Suprapubic skin (tissue), 4 donors: ENCODE measurements at regions not wholly inside any gene's neighbourhood (a gene's known extent, or its start where the extent isn't known, plus 50 kb on each side); places are given as distances from the start of the nearest gene placed in this dataset.

Experiments used
- DNase-seq, 2 donors: peaks; one replicate each; pipeline ENCODE4 v3.0.0-alpha.2; 2019; ENCODE audit warnings: low spot score in 2 of 2
- H3K27ac ChIP-seq: fragments of 200-600 bp; sonication (generic); one replicate; pipeline ENCODE4 v1.5.1; 2019
- H3K27me3 ChIP-seq: fragments of 200-600 bp; sonication (generic); one replicate; pipeline ENCODE4 v1.5.1; 2019
- H3K36me3 ChIP-seq: fragments of 200-600 bp; sonication (generic); one replicate; pipeline ENCODE4 v1.5.1; 2019
- H3K4me1 ChIP-seq: fragments of 200-600 bp; sonication (generic); one replicate; pipeline ENCODE4 v1.5.1; 2019
- H3K4me3 ChIP-seq: fragments of 200-600 bp; sonication (generic); one replicate; pipeline ENCODE4 v1.5.1; 2019; ENCODE audit warnings: mild to moderate bottlenecking
- H3K9me3 ChIP-seq: fragments of 200-600 bp; sonication (generic); one replicate; pipeline ENCODE4 v1.5.1; 2019
- EP300 ChIP-seq: sonication (generic); formaldehyde crosslinking; IDR thresholded peaks from one replicate; pipeline ENCODE4 v1.6.1; 2017; ENCODE audit warnings: antibody characterized with exemption
- POLR2A ChIP-seq, 2 donors: fragments of 450-650 bp; IDR thresholded peaks; one replicate each; pipeline ENCODE4 v1.6.1; 2017; ENCODE audit warnings: antibody characterized with exemption in 2 of 2, mild to moderate bottlenecking in 2 of 2, moderate library complexity in 2 of 2
- POLR2AphosphoS5 ChIP-seq, 3 donors: sonication (generic); formaldehyde crosslinking; IDR thresholded peaks; one replicate each; pipeline ENCODE4 v1.6.1; 2017; ENCODE audit warnings: antibody characterized with exemption in 3 of 3
- WGBS: methylation state at CpG from one replicate; pipeline ENCODE4 v1.1.5; 2018; 5-methylcytosine and 5-hydroxymethylcytosine counted together
- TF ChIP-seq, protein P1 (sequence below), 2 donors: fragments of 200-600 bp in 1 of 2; fragments of 450-650 bp in 1 of 2; sonication (generic) in 1 of 2; IDR thresholded peaks; one replicate each; pipeline ENCODE4 v1.5.1; 2016 to 2019; ENCODE audit warnings: antibody characterized with exemption in 2 of 2, mild to moderate bottlenecking in 1 of 2, moderate library complexity in 1 of 2

DNA sequence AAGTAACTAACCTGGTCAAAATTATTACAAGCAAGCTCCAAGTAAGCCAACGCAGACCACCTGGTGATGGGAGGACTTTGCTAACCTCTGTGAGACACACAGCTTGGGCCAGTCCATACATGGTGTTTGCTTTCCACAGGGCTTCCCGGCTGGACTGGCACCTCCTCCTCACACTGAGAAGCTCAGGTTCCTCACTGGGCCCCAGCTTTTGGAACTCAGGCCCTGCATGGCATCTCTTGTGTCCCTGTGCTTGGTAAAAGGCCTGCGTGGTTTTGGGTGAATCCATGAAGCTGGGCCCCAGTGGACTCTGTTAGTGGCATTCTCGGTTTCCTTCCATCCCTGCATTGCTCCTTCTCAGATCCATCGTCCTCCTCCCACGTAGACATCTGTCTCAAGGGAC is 123.4 kb downstream of the VAPA start:
- 93% methylated on average over 6 of the region's 6 CpGs for WGBS
- Histone ChIP-seq H3K4me1 (peaks cover 38% of the 10 kb centered on the region), H3K9me3 (peaks cover 2% of the 10 kb centered on the region), H3K27me3 (no peaks in the 10 kb centered on the region), H3K36me3 (no peaks in the 10 kb centered on the region), H3K4me3 (no peak overlapping the region), H3K27ac (no peak overlapping the region)
- TF ChIP-seq EP300 (no peak), POLR2AphosphoS5 (IDR thresholded peaks at IDR 0.05) (no peak), POLR2A (IDR thresholded peaks at IDR 0.05) (no peak)
- TF ChIP-seq, protein P1, sequence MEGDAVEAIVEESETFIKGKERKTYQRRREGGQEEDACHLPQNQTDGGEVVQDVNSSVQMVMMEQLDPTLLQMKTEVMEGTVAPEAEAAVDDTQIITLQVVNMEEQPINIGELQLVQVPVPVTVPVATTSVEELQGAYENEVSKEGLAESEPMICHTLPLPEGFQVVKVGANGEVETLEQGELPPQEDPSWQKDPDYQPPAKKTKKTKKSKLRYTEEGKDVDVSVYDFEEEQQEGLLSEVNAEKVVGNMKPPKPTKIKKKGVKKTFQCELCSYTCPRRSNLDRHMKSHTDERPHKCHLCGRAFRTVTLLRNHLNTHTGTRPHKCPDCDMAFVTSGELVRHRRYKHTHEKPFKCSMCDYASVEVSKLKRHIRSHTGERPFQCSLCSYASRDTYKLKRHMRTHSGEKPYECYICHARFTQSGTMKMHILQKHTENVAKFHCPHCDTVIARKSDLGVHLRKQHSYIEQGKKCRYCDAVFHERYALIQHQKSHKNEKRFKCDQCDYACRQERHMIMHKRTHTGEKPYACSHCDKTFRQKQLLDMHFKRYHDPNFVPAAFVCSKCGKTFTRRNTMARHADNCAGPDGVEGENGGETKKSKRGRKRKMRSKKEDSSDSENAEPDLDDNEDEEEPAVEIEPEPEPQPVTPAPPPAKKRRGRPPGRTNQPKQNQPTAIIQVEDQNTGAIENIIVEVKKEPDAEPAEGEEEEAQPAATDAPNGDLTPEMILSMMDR (IDR thresholded peaks at IDR 0.05) = no peak
- peak in 1 of 2 donors; percentile 63 for DNase-seq

GRCh38 chr18:10038268-10038667 is 124.5 kb downstream of the VAPA start:
- Histone ChIP-seq H3K4me3 (no peak overlapping the region), H3K27ac (no peak overlapping the region)
- DNase-seq = peak in 1 of 2 donors; percentile 41

DNA sequence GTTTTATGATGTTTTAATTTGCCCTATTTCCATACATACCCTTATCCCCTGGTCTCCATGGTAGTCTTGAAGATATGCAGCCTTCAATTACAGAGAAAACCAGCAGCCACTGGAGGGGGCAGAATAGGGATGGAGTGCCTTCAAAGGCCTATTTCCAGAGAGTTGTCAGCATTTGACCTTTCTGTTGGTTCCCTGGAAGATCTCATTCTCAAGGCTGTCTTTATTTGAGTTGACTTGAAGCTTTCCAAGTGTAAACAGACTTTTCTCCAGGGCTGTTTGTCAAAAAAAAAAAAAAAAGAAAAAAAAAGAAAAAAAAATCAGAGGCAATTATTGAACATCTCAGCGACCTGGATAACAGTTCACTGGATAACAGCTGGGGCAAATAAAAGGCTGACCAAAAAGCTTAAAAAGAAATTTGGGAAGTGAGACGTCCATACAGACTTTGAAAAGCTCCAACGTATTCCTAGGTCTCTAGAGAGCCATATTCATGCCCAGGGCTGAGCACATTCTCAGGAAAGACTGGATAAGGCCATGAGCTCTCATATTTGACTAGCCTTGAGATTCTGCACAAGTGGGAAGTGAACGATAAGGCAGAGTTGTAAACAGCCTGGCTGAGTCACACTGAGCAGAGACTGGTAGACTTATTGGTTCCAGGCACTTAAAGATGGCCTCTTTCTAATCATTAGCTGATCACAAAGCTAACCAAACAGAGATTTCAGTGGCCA is 126.6 kb downstream of the VAPA start:
- peak in 1 of 2 donors; percentile 9 for DNase-seq
- peaks cover 16% of the 10 kb centered on the region for H3K9me3 ChIP-seq
- H3K4me3 ChIP-seq = no peak overlapping the region
- 47% methylated on average over 4 of the region's 4 CpGs for WGBS
- peaks cover 23% of the 10 kb centered on the region for H3K4me1 ChIP-seq
- no peak for TF ChIP-seq EP300
- no peak for TF ChIP-seq POLR2A (IDR thresholded peaks at IDR 0.05)
- TF ChIP-seq, protein P1 (IDR thresholded peaks at IDR 0.05) = no peak
- no peak for TF ChIP-seq POLR2AphosphoS5 (IDR thresholded peaks at IDR 0.05)
- H3K27me3 ChIP-seq = no peaks in the 10 kb centered on the region
- no peaks in the 10 kb centered on the region for H3K36me3 ChIP-seq
- H3K27ac ChIP-seq = peak overlapping the region; percentile 77

More at GRCh38 chr18:10038268-10038667, 124.5 kb downstream of the VAPA start:
- peaks cover 12% of the 10 kb centered on the region for H3K9me3 ChIP-seq
- no peaks in the 10 kb centered on the region for H3K27me3 ChIP-seq
- no peak for TF ChIP-seq POLR2AphosphoS5 (IDR thresholded peaks at IDR 0.05)
- TF ChIP-seq EP300 = no peak
- no peak for TF ChIP-seq POLR2A (IDR thresholded peaks at IDR 0.05)
- TF ChIP-seq, protein P1 (IDR thresholded peaks at IDR 0.05) = no peak
- 79% methylated on average over 2 of the region's 2 CpGs for WGBS
- H3K36me3 ChIP-seq = no peaks in the 10 kb centered on the region
- H3K4me1 ChIP-seq = peaks cover 28% of the 10 kb centered on the region

- Histone ChIP-seq H3K9me3 (peaks cover 16% of the 10 kb centered on the region), H3K27ac (peak overlapping the region; percentile 77), H3K4me1 (peaks cover 24% of the 10 kb centered on the region), H3K4me3 (no peak overlapping the region), H3K27me3 (no peaks in the 10 kb centered on the region), H3K36me3 (no peaks in the 10 kb centered on the region)
- TF ChIP-seq POLR2A (IDR thresholded peaks at IDR 0.05) = no peak
- peak; percentile 47 for TF ChIP-seq EP300
- TF ChIP-seq POLR2AphosphoS5 (IDR thresholded peaks at IDR 0.05) = peak in 2 of 3 donors; percentile 69 to 85
- TF ChIP-seq, protein P1 (IDR thresholded peaks at IDR 0.05) = no peak
- DNase-seq = no peak
Measured at GRCh38 chr18:10041180-10041579, 127.4 kb downstream of the VAPA start.

- Histone ChIP-seq H3K9me3 (peaks cover 16% of the 10 kb centered on the region), H3K36me3 (no peaks in the 10 kb centered on the region), H3K27me3 (no peaks in the 10 kb centered on the region), H3K4me3 (no peak overlapping the region), H3K4me1 (peaks cover 33% of the 10 kb centered on the region), H3K27ac (peak overlapping the region; percentile 49)
- DNase-seq = no peak
- no peak for TF ChIP-seq POLR2A (IDR thresholded peaks at IDR 0.05)
- no peak for TF ChIP-seq EP300
- TF ChIP-seq POLR2AphosphoS5 (IDR thresholded peaks at IDR 0.05) = no peak
- WGBS = 93% methylated on average over 5 of the region's 5 CpGs
Measured at GRCh38 chr18:10042492-10042891, 128.7 kb downstream of the VAPA start.
